Omental fat pad (tissue), 3 donors: ENCODE measurements at regions not wholly inside any gene's neighbourhood (a gene's known extent, or its start where the extent isn't known, plus 50 kb on each side); places are given as distances from the start of the nearest gene placed in this dataset.
"Not testable (repeated sequence)": the region's sequence is repeated elsewhere in the genome, so short reads cannot be mapped to it uniquely, and the experiment has no call there.

Experiments used
- ATAC-seq: fragments of 150-250 bp; one replicate; pipeline ENCODE4 v1.9.1; 2016; ENCODE audit warnings: mild to moderate bottlenecking, moderate library complexity; ENCODE audit not compliant: low FRiP score
- DNase-seq: peaks from one replicate; pipeline ENCODE4 v3.0.0-alpha.2; 2019; ENCODE audit warnings: low spot score
- CTCF ChIP-seq, 3 donors: fragments of 450-650 bp; IDR thresholded peaks; one replicate each; pipeline ENCODE4 v1.5.1; 2016 to 2017; ENCODE audit warnings: antibody characterized with exemption in 3 of 3, mild to moderate bottlenecking in 3 of 3, moderate library complexity in 2 of 3

DNA sequence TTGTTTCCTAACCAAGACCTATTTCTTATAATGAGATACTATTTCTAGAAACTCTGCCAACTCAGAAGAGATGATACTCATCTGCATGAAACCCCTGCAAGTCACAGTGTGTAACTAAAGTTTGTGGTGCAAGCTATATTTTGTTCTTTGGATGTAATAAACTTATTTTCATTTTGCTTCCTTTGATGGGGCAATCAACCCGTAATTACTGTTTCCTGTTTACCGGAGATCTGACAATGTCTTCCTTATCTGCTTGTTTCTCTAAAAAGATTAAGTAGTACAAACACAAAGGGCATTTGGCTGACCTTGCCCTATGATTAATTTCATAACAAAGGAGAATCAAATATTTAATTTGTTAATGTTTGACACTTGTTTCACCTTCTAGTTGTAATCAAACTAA lies 846.6 kb upstream of the ANO3 start:
- no peak for DNase-seq
- no peak for ATAC-seq
- TF ChIP-seq CTCF (IDR thresholded peaks at IDR 0.05), result no peak

DNA sequence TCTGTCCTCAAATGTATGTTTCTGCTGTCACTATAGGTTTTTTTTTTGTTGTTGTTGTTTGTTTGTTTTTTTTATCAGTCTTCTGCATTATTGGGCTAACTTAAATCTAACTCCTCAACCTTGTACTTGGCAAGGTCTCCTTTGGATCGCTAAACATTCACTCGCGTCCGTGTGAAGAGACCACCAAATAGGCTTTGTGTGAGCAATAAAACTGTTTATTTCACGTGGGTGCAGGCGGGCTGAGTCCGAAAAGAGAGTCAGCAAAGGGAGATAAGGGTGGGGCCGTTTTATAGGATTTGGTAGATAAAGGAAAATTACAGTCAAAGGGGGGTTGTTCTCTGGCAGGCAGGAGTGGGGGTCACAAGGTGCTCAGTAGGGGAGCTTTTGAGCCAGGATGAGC lies 845.6 kb upstream of the ANO3 start:
- DNase-seq, ATAC-seq: not testable (repeated sequence)

GRCh38 chr11:25488176-25488575 lies 843.8 kb upstream of the ANO3 start:
- ATAC-seq, DNase-seq: not testable (repeated sequence)

DNA sequence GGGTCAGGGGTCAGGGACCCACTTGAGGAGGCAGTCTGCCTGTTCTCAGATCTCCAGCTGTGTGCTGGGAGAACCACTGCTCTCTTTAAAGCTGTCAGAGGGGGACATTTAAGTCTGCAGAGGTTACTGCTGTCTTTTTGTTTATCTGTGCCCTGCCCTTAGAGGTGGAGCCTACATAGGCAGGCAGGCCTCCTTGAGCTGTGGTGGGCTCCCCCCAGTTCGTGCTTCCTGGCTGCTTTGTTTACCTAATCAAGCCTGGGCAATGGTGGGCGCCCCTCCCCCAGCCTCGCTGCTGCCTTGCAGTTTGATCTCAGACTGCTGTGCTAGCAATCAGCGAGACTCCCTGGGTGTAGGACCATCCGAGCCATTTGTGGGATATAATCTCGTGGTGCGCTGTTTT lies 830.5 kb upstream of the ANO3 start:
- ATAC-seq, DNase-seq: not testable (repeated sequence)

DNA sequence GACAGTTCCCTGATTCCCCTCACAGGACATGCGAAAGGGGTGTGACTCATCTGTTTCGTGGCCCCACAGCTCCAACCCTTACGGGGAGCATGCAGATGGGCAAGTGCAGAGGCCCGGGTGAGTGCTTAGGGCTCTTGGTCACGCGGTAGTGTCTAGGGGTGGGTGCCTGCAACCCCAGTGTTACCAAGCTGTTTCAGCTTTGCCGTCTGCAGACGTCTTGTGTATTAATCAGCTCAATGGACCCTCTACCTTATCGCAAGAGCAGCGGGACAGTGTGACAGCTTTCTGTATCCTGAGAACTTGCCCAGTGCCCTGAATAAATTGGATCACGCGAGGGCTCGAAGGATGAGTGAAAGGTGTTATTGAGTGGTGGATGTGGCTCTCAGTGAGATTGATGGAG lies 816.4 kb upstream of the ANO3 start:
- ATAC-seq (no peak), DNase-seq (no peak)
- no peak for TF ChIP-seq CTCF (IDR thresholded peaks at IDR 0.05)

DNA sequence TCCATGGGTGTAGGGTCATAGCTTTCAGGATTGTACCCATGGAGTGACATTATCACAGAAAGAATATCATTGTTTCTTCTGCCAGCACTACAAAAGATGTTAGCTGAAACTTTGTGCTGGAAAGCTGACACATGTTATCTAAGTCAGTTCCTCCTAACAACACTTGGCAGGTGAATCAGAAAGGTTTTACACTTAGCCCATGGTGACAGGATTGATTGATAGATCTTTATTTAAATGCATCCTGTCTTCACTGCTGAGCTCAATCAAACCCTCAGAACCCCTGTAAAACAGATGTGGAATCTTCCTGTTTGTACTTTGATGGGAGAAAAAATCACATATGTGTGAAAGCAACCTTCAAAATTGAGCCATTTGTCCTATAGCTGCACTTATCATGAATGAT lies 811.5 kb upstream of the ANO3 start:
- no peak for TF ChIP-seq CTCF (IDR thresholded peaks at IDR 0.05)
- ATAC-seq, result no peak
- DNase-seq, result no peak

GRCh38 chr11:25527841-25528240 lies 804.1 kb upstream of the ANO3 start:
- no peak for TF ChIP-seq CTCF (IDR thresholded peaks at IDR 0.05)
- no peak for ATAC-seq
- no peak for DNase-seq

- TF ChIP-seq CTCF (IDR thresholded peaks at IDR 0.05), result no peak
These were observed 802.4 kb upstream of the ANO3 start for GRCh38 chr11:25529572-25529971.

DNA sequence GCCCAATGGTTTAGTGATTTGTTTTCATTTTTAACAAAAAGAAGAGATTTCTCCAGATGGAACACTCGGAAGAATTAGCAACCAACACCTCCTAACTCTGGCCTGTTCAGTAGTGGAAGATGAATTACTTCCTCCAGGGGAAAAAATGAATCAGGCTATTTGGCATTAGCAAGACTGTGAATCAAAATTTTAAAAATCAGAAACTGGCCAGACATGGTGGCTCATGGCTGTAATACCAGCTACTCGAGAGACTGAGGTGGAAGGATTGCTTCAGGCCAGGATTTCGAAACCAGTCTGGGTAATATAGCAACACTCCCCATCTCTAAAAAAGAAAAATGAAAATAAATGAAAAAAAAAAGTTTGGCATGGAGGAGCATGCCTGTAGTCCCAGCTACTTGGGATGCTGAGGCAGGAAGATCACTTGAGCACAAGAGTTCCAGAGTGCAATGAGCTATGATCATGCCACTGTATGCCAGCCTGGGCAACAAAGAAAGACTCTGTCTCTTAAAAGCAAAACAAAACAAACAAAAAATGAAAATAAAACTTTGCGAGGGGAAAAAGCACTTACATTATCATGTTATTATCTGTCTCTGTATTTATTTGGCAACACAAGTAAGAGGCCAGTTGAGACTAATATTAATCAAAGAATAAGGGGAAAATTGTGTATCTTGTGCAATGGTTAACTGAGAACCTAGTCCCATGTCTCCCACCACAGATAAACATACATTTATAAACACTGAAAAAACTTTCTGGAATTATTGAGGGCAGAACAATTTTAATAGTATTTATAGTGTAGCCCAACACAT lies 796.3 kb upstream of the ANO3 start:
- no peak for TF ChIP-seq CTCF (IDR thresholded peaks at IDR 0.05)
- ATAC-seq (peak; percentile 94), DNase-seq (peak; percentile 25)

More at GRCh38 chr11:25529572-25529971, 802.4 kb upstream of the ANO3 start:
- DNase-seq (no peak), ATAC-seq (no peak)
